SK-N-MC (cell line): ENCODE measurements at regions not wholly inside any gene's neighbourhood (a gene's known extent, or its start where the extent isn't known, plus 50 kb on each side); places are given as distances from the start of the nearest gene placed in this dataset.

Source experiments
- EZH2 ChIP-seq: fragments of 200-600 bp; sonication (generic); IDR thresholded peaks from one replicate; pipeline ENCODE4 v1.6.1; 2017; ENCODE audit warnings: antibody characterized with exemption
- FOXP2 ChIP-seq: optimal IDR thresholded peaks from 2 replicates; pipeline ENCODE3; 2011; ENCODE audit warnings: mild to moderate bottlenecking, moderate library complexity; ENCODE audit not compliant: insufficient read depth; ENCODE audit errors: extremely low read length, control extremely low read depth
- POLR2AphosphoS5 ChIP-seq: IDR thresholded peaks from 2 replicates; pipeline ENCODE4 v1.6.1; 2012; ENCODE audit warnings: mild to moderate bottlenecking, low read depth, low read length, borderline replicate concordance

DNA sequence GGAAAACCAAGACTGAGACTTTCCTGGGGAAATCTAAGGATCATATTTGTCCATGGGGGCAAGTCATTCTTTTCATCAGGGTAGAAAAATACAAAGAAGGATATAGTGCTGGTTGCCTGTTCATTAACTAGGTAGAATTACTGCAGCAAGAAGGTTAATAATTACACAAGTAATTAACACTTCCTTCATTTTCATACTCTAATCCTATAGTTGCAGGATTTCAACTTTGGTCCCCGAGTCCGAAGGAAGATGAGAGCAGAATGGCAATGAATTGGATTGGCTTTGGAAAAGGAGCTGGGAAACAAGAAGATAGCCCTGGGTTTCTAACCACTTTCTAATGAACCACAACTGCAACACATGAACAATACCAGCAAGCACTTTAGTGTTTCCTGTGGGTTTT is 199.2 kb upstream of the ESRRG start:
- no peak for TF ChIP-seq POLR2AphosphoS5
- no peak for TF ChIP-seq EZH2
- no peak for TF ChIP-seq FOXP2
